ENCODE measurements at regions not wholly inside any gene's neighbourhood (a gene's known extent, or its start where the extent isn't known, plus 50 kb on each side); places are given as distances from the start of the nearest gene placed in this dataset.

- H3K79me2 ChIP-seq (ENCODE audit: insufficient read depth), result no peaks in the 10 kb centered on the region
- H3K4me3 ChIP-seq, result no peak overlapping the region
- WGBS, 2 experiments (ENCODE audit: low coverage in 1 of 2, low lambda C conversion rate in 2 of 2, missing lambda C conversion rate in 2 of 2), result 85 to 90% methylated on average over 2 of the region's 2 CpGs
- DNase-seq, result peak; percentile 67
- H3K9me3 ChIP-seq (ENCODE audit: low read depth), result no peaks in the 10 kb centered on the region
- H3K4me2 ChIP-seq (ENCODE audit: unreplicated experiment), result no peak overlapping the region
- no peak overlapping the region for H3K27ac ChIP-seq
- TF ChIP-seq EZH2 (IDR thresholded peaks at IDR 0.05; ENCODE audit: insufficient read depth, poor library complexity, severe bottlenecking) (no peak), EZH2phosphoT487 (IDR thresholded peaks at IDR 0.05; ENCODE audit: insufficient read depth, low read depth) (no peak)
- no peaks in the 10 kb centered on the region for H3K9me2 ChIP-seq (ENCODE audit: insufficient read depth)
- peaks cover 15% of the 10 kb centered on the region for H3K4me1 ChIP-seq (ENCODE audit: insufficient read depth)
- H2AFZ ChIP-seq, result no peak overlapping the region
- no peaks in the 10 kb centered on the region for H3K27me3 ChIP-seq (replicated peaks; ENCODE audit: insufficient read depth)
- H4K20me1 ChIP-seq (ENCODE audit: insufficient read depth), result no peaks in the 10 kb centered on the region
- H3F3A ChIP-seq (ENCODE audit: insufficient read depth), result peaks cover 15% of the 10 kb centered on the region; the same call in 1 of the 2 replicates
- in situ Hi-C loops (cut with MboI), result no loop called here
- H3K36me3 ChIP-seq (ENCODE audit: low read depth), result no peaks in the 10 kb centered on the region
- no peak overlapping the region for H3K9ac ChIP-seq
These were observed 124.6 kb upstream of the FRMD6 start for GRCh38 chr14:51527073-51527472.

GRCh38 chr14:51529736-51530135, 122.0 kb upstream of the FRMD6 start:
- Histone ChIP-seq H3K9ac (no peak overlapping the region), H3K4me3 (no peak overlapping the region), H3K79me2 (ENCODE audit: insufficient read depth) (no peaks in the 10 kb centered on the region), H3K9me3 (ENCODE audit: low read depth) (no peaks in the 10 kb centered on the region), H3K36me3 (ENCODE audit: low read depth) (no peaks in the 10 kb centered on the region), H3K9me2 (ENCODE audit: insufficient read depth) (no peaks in the 10 kb centered on the region), H3K4me2 (ENCODE audit: unreplicated experiment) (no peak overlapping the region), H3K27me3 (replicated peaks; ENCODE audit: insufficient read depth) (no peaks in the 10 kb centered on the region), H3F3A (ENCODE audit: insufficient read depth) (peaks cover 32% of the 10 kb centered on the region), H3K27ac (no peak overlapping the region), H4K20me1 (ENCODE audit: insufficient read depth) (no peaks in the 10 kb centered on the region), H2AFZ (no peak overlapping the region), H3K4me1 (ENCODE audit: insufficient read depth) (peaks cover 33% of the 10 kb centered on the region)
- no peak for DNase-seq
- in situ Hi-C loops (cut with MboI), result no loop called here
- 95 to 100% methylated on average over 1 of the region's 1 CpG for WGBS, 2 experiments (ENCODE audit: low coverage in 1 of 2, low lambda C conversion rate in 2 of 2, missing lambda C conversion rate in 2 of 2)
- TF ChIP-seq EZH2 (IDR thresholded peaks at IDR 0.05; ENCODE audit: insufficient read depth, poor library complexity, severe bottlenecking) (no peak), EZH2phosphoT487 (IDR thresholded peaks at IDR 0.05; ENCODE audit: insufficient read depth, low read depth) (no peak)

- Histone ChIP-seq H3K9ac (peak overlapping the region; percentile 52), H4K20me1 (ENCODE audit: insufficient read depth) (no peaks in the 10 kb centered on the region), H3K27ac (peak overlapping the region; percentile 85), H3K79me2 (ENCODE audit: insufficient read depth) (no peaks in the 10 kb centered on the region), H3K4me2 (ENCODE audit: unreplicated experiment) (peak overlapping the region; percentile 54), H3K4me3 (no peak overlapping the region), H3K9me3 (ENCODE audit: low read depth) (no peaks in the 10 kb centered on the region), H2AFZ (peak overlapping the region; percentile 35), H3F3A (ENCODE audit: insufficient read depth) (peaks cover 28% of the 10 kb centered on the region), H3K36me3 (ENCODE audit: low read depth) (no peaks in the 10 kb centered on the region), H3K9me2 (ENCODE audit: insufficient read depth) (no peaks in the 10 kb centered on the region), H3K27me3 (replicated peaks; ENCODE audit: insufficient read depth) (no peaks in the 10 kb centered on the region), H3K4me1 (ENCODE audit: insufficient read depth) (peaks cover 25% of the 10 kb centered on the region)
- WGBS, 2 experiments (ENCODE audit: low coverage in 1 of 2, low lambda C conversion rate in 2 of 2, missing lambda C conversion rate in 2 of 2), result 0% methylated on average over 2 of the region's 2 CpGs
- TF ChIP-seq EZH2 (IDR thresholded peaks at IDR 0.05; ENCODE audit: insufficient read depth, poor library complexity, severe bottlenecking), result no peak
- TF ChIP-seq EZH2phosphoT487 (IDR thresholded peaks at IDR 0.05; ENCODE audit: insufficient read depth, low read depth), result no peak
- peak; percentile 87 for DNase-seq
- in situ Hi-C loops (cut with MboI), result no loop called here
These were observed 118.5 kb upstream of the FRMD6 start for GRCh38 chr14:51533160-51533559.

- Histone ChIP-seq H3K9me2 (ENCODE audit: insufficient read depth) (no peaks in the 10 kb centered on the region), H3F3A (ENCODE audit: insufficient read depth) (peaks cover 37% of the 10 kb centered on the region), H3K9ac (peak overlapping the region; percentile 52; the same call in 1 of the 2 replicates), H4K20me1 (ENCODE audit: insufficient read depth) (no peaks in the 10 kb centered on the region), H2AFZ (no peak overlapping the region), H3K4me3 (no peak overlapping the region), H3K4me2 (ENCODE audit: unreplicated experiment) (no peak overlapping the region), H3K79me2 (ENCODE audit: insufficient read depth) (no peaks in the 10 kb centered on the region), H3K36me3 (ENCODE audit: low read depth) (no peaks in the 10 kb centered on the region), H3K27me3 (replicated peaks; ENCODE audit: insufficient read depth) (no peaks in the 10 kb centered on the region), H3K27ac (peak overlapping the region; percentile 85), H3K4me1 (ENCODE audit: insufficient read depth) (peaks cover 30% of the 10 kb centered on the region), H3K9me3 (ENCODE audit: low read depth) (no peaks in the 10 kb centered on the region)
- in situ Hi-C loops (cut with MboI), result no loop called here
- WGBS, 2 experiments (ENCODE audit: low coverage in 1 of 2, low lambda C conversion rate in 2 of 2, missing lambda C conversion rate in 2 of 2), result 97 to 98% methylated on average over 3 of the region's 3 CpGs
- TF ChIP-seq EZH2phosphoT487 (IDR thresholded peaks at IDR 0.05; ENCODE audit: insufficient read depth, low read depth) (no peak), EZH2 (IDR thresholded peaks at IDR 0.05; ENCODE audit: insufficient read depth, poor library complexity, severe bottlenecking) (no peak)
- peak; percentile 19 for DNase-seq
These were observed 117.7 kb upstream of the FRMD6 start for GRCh38 chr14:51533872-51534553.
